K562 (cell line): ENCODE measurements at regions not wholly inside any gene's neighbourhood (a gene's known extent, or its start where the extent isn't known, plus 50 kb on each side); places are given as distances from the start of the nearest gene placed in this dataset.

Experiments used
- ATAC-seq: fragments of 200-7000 bp; cut with Tn5 transposase; 3 replicates; pipeline ENCODE4 v1.9.1; 2020; ENCODE audit warnings: moderate library complexity
- BruUV-seq: library from RNA; stranded (reverse); fragments of 400-500 nt; replicated peaks from 2 replicates; lab custom pipeline; 2021; lab: Mats Ljungman, UMichigan
- CTCF ChIA-PET: fragments of 300-600 bp; formaldehyde crosslinking; extraction: SDS; loops from one replicate; lab custom pipeline; 2021; ENCODE audit warnings: low intra/inter-chr PET ratio; lab: Yijun Ruan, JAX
- POLR2A ChIA-PET: fragments of 300-600, 350-650 bp; sonication (Branson Sonifier 250); formaldehyde crosslinking; extraction: SDS; loops from one replicate; lab custom pipeline; 2021; ENCODE audit warnings: antibody characterized with exemption, inconsistent platforms; lab: Yijun Ruan, JAX
- DNase-seq, 4 experiments: peaks; one replicate each; pipeline versions ENCODE4 v3.0.0 to v3.0.0-alpha.2; 2011 to 2018; ENCODE audit warnings: low spot score in 3 of 4, mixed read lengths in 3 of 4; ENCODE audit errors: extremely low read depth in 1 of 4
- FAIRE-seq: peaks from 2 replicates; lab custom pipeline; 2011; peaks lifted over from hg19 to GRCh38; lab: Jason Lieb, UNC
- H2AFZ ChIP-seq: 2 replicates; pipeline ENCODE4 v1.6.0; 2011; ENCODE audit warnings: low read depth, low read length, control low read depth, inconsistent platforms
- H3K27ac ChIP-seq: fragments of 200-600 bp; 3 replicates; pipeline ENCODE4 v1.8.0; 2011; ENCODE audit warnings: low read depth, mild to moderate bottlenecking, control low read depth, inconsistent platforms, low read length, moderate library complexity, mixed read lengths; ENCODE audit errors: extremely low read depth
- H3K27me3 ChIP-seq, 2 experiments: fragments of 300-600 bp in 1 of 2; 2 replicates in 1 of 2; 3 replicates in 1 of 2; pipeline versions ENCODE4 v1.6.0 to v1.8.0; 2011; ENCODE audit warnings: inconsistent platforms in 2 of 2, low read length in 2 of 2, mild to moderate bottlenecking in 1 of 2, mixed read lengths in 1 of 2, moderate library complexity in 1 of 2; ENCODE audit not compliant: control insufficient read depth in 2 of 2, insufficient read depth in 2 of 2
- H3K36me3 ChIP-seq: fragments of 300-600 bp; 3 replicates; pipeline ENCODE4 v1.8.0; 2011; ENCODE audit warnings: mild to moderate bottlenecking, low read length, inconsistent platforms; ENCODE audit not compliant: control insufficient read depth, insufficient read depth
- H3K4me1 ChIP-seq, 2 experiments: fragments of 200-600 bp in 1 of 2; replicated peaks in 1 of 2; 2 replicates in 1 of 2; 3 replicates in 1 of 2; pipeline versions ENCODE4 v1.5.1 to v1.8.0; 2011; ENCODE audit warnings: inconsistent platforms in 2 of 2, low read length in 2 of 2, mild to moderate bottlenecking in 1 of 2, mixed read lengths in 1 of 2, moderate library complexity in 1 of 2; ENCODE audit not compliant: control insufficient read depth in 2 of 2, insufficient read depth in 2 of 2
- H3K4me2 ChIP-seq: 2 replicates; pipeline ENCODE4 v1.6.1; 2011; ENCODE audit warnings: low read length, control low read depth, inconsistent platforms, mixed read lengths; ENCODE audit not compliant: insufficient read depth
- H3K4me3 ChIP-seq: fragments of 200-600 bp; sonication (generic), shearing (Covaris generic); 2 replicates; pipeline ENCODE4 v1.5.1; 2016; ENCODE audit warnings: control low read depth, inconsistent platforms
- H3K79me2 ChIP-seq: fragments of 200-600 bp; 3 replicates; pipeline ENCODE4 v1.8.0; 2011; ENCODE audit warnings: low read length, inconsistent platforms; ENCODE audit not compliant: control insufficient read depth, insufficient read depth
- H3K9ac ChIP-seq, 2 experiments: 2 replicates each; pipeline versions ENCODE4 v1.6.0 to v1.6.1; 2011; ENCODE audit warnings: low read depth in 2 of 2, low read length in 2 of 2, control low read depth in 1 of 2, inconsistent platforms in 1 of 2, mild to moderate bottlenecking in 1 of 2, mixed read lengths in 1 of 2; ENCODE audit not compliant: insufficient read depth in 1 of 2
- H3K9me1 ChIP-seq: one replicate; pipeline ENCODE4 v1.6.0; 2011; ENCODE audit warnings: inconsistent platforms, mild to moderate bottlenecking, low read length, moderate library complexity; ENCODE audit not compliant: control insufficient read depth, insufficient read depth
- H3K9me3 ChIP-seq: replicated peaks from 2 replicates; pipeline ENCODE4 v1.5.1; 2011; ENCODE audit warnings: low read depth, low read length, inconsistent platforms; ENCODE audit not compliant: control insufficient read depth, insufficient read depth
- H4K20me1 ChIP-seq: replicated peaks from 2 replicates; pipeline ENCODE4 v1.6.1; 2011; ENCODE audit warnings: low read length, inconsistent platforms, mixed read lengths; ENCODE audit not compliant: control insufficient read depth, insufficient read depth
- ATF6 ChIP-seq: sonication (generic); formaldehyde crosslinking; IDR thresholded peaks from 2 replicates; pipeline ENCODE4 v1.4.0; 2020; ENCODE audit warnings: mild to moderate bottlenecking, missing genetic modification reagents
- ELF1 ChIP-seq: fragments of 200-800 bp; sonication (Bioruptor generic); IDR thresholded peaks from 2 replicates; pipeline ENCODE4 v1.6.1; 2016; ENCODE audit warnings: missing genetic modification characterization, missing compliant biosample characterization
- EWSR1 ChIP-seq: fragments of 450-650 bp; IDR thresholded peaks from 2 replicates; pipeline ENCODE4 v1.6.1; 2018; ENCODE audit warnings: borderline replicate concordance, mild to moderate bottlenecking, low read depth, moderate library complexity; ENCODE audit not compliant: partially characterized antibody
- KLF1 ChIP-seq: fragments of 450-650 bp; IDR thresholded peaks from 2 replicates; pipeline ENCODE4 v1.6.1; 2016; ENCODE audit warnings: missing genetic modification characterization, missing compliant biosample characterization
- UBTF ChIP-seq, 2 experiments: IDR thresholded peaks; 2 replicates each; pipeline ENCODE4 v1.6.1; 2012; ENCODE audit warnings: improper control_type of control experiment in 2 of 2, low read depth in 2 of 2, low read length in 2 of 2, borderline replicate concordance in 1 of 2
- ZBTB43 ChIP-seq: sonication (generic); formaldehyde crosslinking; IDR thresholded peaks from 2 replicates; pipeline ENCODE4 v1.8.0; 2023; ENCODE audit warnings: mild to moderate bottlenecking, missing genetic modification reagents
- ZNF184 ChIP-seq: sonication (generic); formaldehyde crosslinking; IDR thresholded peaks from 2 replicates; pipeline ENCODE4 v1.5.0; 2020; ENCODE audit warnings: missing genetic modification reagents
- ZNF639 ChIP-seq, 2 experiments: fragments of 200-800 bp in 1 of 2; sonication (Bioruptor generic) in 1 of 2; sonication (generic) in 1 of 2; formaldehyde crosslinking in 1 of 2; IDR thresholded peaks in 1 of 2; conservative IDR thresholded peaks in 1 of 2; 2 replicates each; pipeline versions ENCODE4 v1.5.0 to v1.6.1; 2016 to 2020; ENCODE audit warnings: missing compliant biosample characterization in 1 of 2, missing genetic modification characterization in 1 of 2, missing genetic modification reagents in 1 of 2
- WGBS: fragments of 100-300 bp; shearing (Covaris generic); methylation state at CpG from one replicate; pipeline ENCODE4 v1.1.6; 2016; ENCODE audit warnings: low coverage, mixed read lengths; ENCODE audit not compliant: insufficient coverage; ENCODE audit errors: missing lambda C conversion rate; 5-methylcytosine and 5-hydroxymethylcytosine counted together
- in situ Hi-C: fragments of 300-500 bp; cut with MboI; formaldehyde crosslinking; loops from 4 replicates; pipeline ENCODE4 v1.15.0; 2018; ENCODE audit warnings: inconsistent platforms, mixed read lengths
- intact Hi-C: fragments of 100-400 bp; cut with micrococcal nuclease; formaldehyde crosslinking; loops from 2 replicates; pipeline ENCODE4 v1.14.2; 2022

GRCh38 chr4:161329852-161330251 is 833.9 kb downstream of the FSTL5 start:
- no peak overlapping the region for H3K4me3 ChIP-seq
- no peak for TF ChIP-seq ELF1 (tag)
- no peak for TF ChIP-seq UBTF (IDR thresholded peaks at IDR 0.05; ENCODE audit: borderline replicate concordance in 1 of 2, low read depth in 2 of 2, low read length in 2 of 2)
- no peak for TF ChIP-seq EWSR1
- no peak for TF ChIP-seq ZNF639 (CRISPR knock-in tag; conservative IDR thresholded peaks at IDR 0.05 in 1 of 2, IDR thresholded peaks at IDR 0.05 in 1 of 2)
- no peak for TF ChIP-seq ATF6 (CRISPR knock-in tag)
- no peak for TF ChIP-seq ZBTB43
- TF ChIP-seq ZNF184 (CRISPR knock-in tag) = no peak
- no peak for TF ChIP-seq KLF1 (tag)
- BruUV-seq = no TSS peak
- ATAC-seq (no peak), FAIRE-seq (no peak), DNase-seq (no peak)
- H3K27me3 ChIP-seq = no peaks in the 10 kb centered on the region
- no peak overlapping the region for H3K9ac ChIP-seq
- no peaks in the 10 kb centered on the region for H4K20me1 ChIP-seq
- 0% methylated on average over 1 of the region's 1 CpG for WGBS
- H3K27ac ChIP-seq = no peak overlapping the region
- ChIA-PET POLR2A (no interaction called here), CTCF (no interaction called here)
- H3K4me1 ChIP-seq = no peaks in the 10 kb centered on the region
- no peaks in the 10 kb centered on the region for H3K36me3 ChIP-seq
- intact Hi-C loops = no loop called here
- no peaks in the 10 kb centered on the region for H3K9me1 ChIP-seq
- H3K4me2 ChIP-seq = no peak overlapping the region
- H3K79me2 ChIP-seq = no peaks in the 10 kb centered on the region
- no peaks in the 10 kb centered on the region for H3K9me3 ChIP-seq
- H2AFZ ChIP-seq = no peak overlapping the region
- in situ Hi-C loops = no loop called here
